ENCODE measurements at regions not wholly inside any gene's neighbourhood (a gene's known extent, or its start where the extent isn't known, plus 50 kb on each side); places are given as distances from the start of the nearest gene placed in this dataset.

- TF ChIP-seq ZFP41 (tag by site-specific recombination; IDR thresholded peaks at IDR 0.05; ENCODE audit: borderline replicate concordance) (no peak), REST (tag by site-specific recombination; IDR thresholded peaks at IDR 0.05) (no peak), ZNF26 (tag by site-specific recombination; IDR thresholded peaks at IDR 0.05) (no peak), ZBTB20 (tag by site-specific recombination; IDR thresholded peaks at IDR 0.05) (no peak), PRDM10 (tag by site-specific recombination; IDR thresholded peaks at IDR 0.05) (no peak)
Measured at GRCh38 chr2:18428516-18428915, 131.9 kb downstream of the RDH14 start.

Data from HEK293 (cell line).